Karpas-422 (cell line): ENCODE measurements at regions not wholly inside any gene's neighbourhood (a gene's known extent, or its start where the extent isn't known, plus 50 kb on each side); places are given as distances from the start of the nearest gene placed in this dataset.
"Not testable (repeated sequence)": the region's sequence is repeated elsewhere in the genome, so short reads cannot be mapped to it uniquely, and the experiment has no call there.

Experiments used
- DNase-seq: peaks from one replicate; pipeline ENCODE4 v3.0.0-alpha.2; 2015
- H2AFZ ChIP-seq: fragments of 200-600 bp; sonication (generic); 2 replicates; pipeline ENCODE4 v1.6.1; 2014; ENCODE audit warnings: antibody characterized with exemption, low read length, mixed read lengths
- H3K27ac ChIP-seq: fragments of 200-600 bp; sonication (generic); 2 replicates; pipeline ENCODE4 v1.5.1; 2014; ENCODE audit warnings: mild to moderate bottlenecking, low read length, moderate library complexity
- H3K27me3 ChIP-seq: fragments of 200-600 bp; sonication (generic); 2 replicates; pipeline ENCODE4 v1.6.1; 2014; ENCODE audit warnings: low read length, mixed read lengths
- H3K36me3 ChIP-seq: fragments of 200-600 bp; sonication (generic); 2 replicates; pipeline ENCODE4 v1.6.1; 2014; ENCODE audit warnings: low read length, mixed read lengths; ENCODE audit not compliant: insufficient read depth
- H3K4me1 ChIP-seq: fragments of 200-600 bp; sonication (generic); 2 replicates; pipeline ENCODE4 v1.6.1; 2014; ENCODE audit warnings: mild to moderate bottlenecking, low read length, mixed read lengths
- H3K4me2 ChIP-seq: fragments of 200-600 bp; sonication (generic); 2 replicates; pipeline ENCODE4 v1.6.1; 2014; ENCODE audit warnings: low read length, low read depth, mild to moderate bottlenecking; ENCODE audit not compliant: poor library complexity, severe bottlenecking
- H3K4me3 ChIP-seq: fragments of 200-600 bp; sonication (generic); 2 replicates; pipeline ENCODE4 v1.5.1; 2014; ENCODE audit warnings: mild to moderate bottlenecking, antibody characterized with exemption, low read length, mixed read lengths
- H3K79me2 ChIP-seq: fragments of 200-600 bp; sonication (generic); 2 replicates; pipeline ENCODE4 v1.6.1; 2014; ENCODE audit warnings: mild to moderate bottlenecking, low read length, mixed read lengths
- H3K9ac ChIP-seq: fragments of 200-600 bp; sonication (generic); 2 replicates; pipeline ENCODE4 v1.6.0; 2014; ENCODE audit warnings: low read length
- H3K9me2 ChIP-seq: fragments of 200-600 bp; sonication (generic), shearing (Covaris generic); replicated peaks from 2 replicates; pipeline ENCODE4 v1.6.0; 2014; ENCODE audit warnings: mild to moderate bottlenecking, low read length, moderate library complexity; ENCODE audit not compliant: insufficient read depth
- H3K9me3 ChIP-seq: fragments of 300-700, 200-600 bp; sonication (generic); 2 replicates; pipeline ENCODE4 v1.6.1; 2014; ENCODE audit warnings: low read length, mixed read lengths
- H4K20me1 ChIP-seq: fragments of 200-600 bp; sonication (generic); 2 replicates; pipeline ENCODE4 v1.6.1; 2014; ENCODE audit warnings: mild to moderate bottlenecking, antibody characterized with exemption, low read length, low read depth; ENCODE audit not compliant: insufficient read depth

DNA sequence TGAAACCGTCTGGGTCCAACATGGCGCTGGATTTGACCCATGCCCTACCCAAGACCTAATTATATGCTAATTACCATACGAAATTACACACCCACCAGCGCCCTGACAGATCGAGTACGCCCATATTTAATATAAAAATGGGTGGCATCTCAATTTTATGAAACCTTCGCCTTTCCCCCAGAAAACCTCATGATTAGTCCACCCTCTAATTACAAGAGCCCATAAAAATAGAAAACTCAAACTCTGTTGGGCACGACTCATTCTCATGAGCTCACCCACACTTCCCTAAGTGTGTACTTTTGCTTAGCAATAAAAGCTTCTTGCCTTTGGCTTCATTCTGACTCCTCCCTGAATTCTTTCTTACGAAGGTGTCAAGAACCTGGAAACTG lies 136.4 kb downstream of the OR2B2 start:
- Histone ChIP-seq H3K4me2 (no peak overlapping the region), H3K4me3 (no peak overlapping the region)

GRCh38 chr6:27775138-27775795 lies 136.9 kb downstream of the OR2B2 start:
- DNase-seq = not testable (repeated sequence)

More for the DNA sequence above, 136.4 kb downstream of the OR2B2 start:
- Histone ChIP-seq H3K27me3 (no peaks in the 10 kb centered on the region), H2AFZ (no peak overlapping the region), H4K20me1 (no peaks in the 10 kb centered on the region), H3K4me1 (peaks cover 3% of the 10 kb centered on the region), H3K79me2 (no peaks in the 10 kb centered on the region), H3K9me3 (no peaks in the 10 kb centered on the region), H3K9me2 (no peaks in the 10 kb centered on the region), H3K36me3 (no peaks in the 10 kb centered on the region), H3K9ac (no peak overlapping the region), H3K27ac (no peak overlapping the region)
- no peak for DNase-seq

DNA sequence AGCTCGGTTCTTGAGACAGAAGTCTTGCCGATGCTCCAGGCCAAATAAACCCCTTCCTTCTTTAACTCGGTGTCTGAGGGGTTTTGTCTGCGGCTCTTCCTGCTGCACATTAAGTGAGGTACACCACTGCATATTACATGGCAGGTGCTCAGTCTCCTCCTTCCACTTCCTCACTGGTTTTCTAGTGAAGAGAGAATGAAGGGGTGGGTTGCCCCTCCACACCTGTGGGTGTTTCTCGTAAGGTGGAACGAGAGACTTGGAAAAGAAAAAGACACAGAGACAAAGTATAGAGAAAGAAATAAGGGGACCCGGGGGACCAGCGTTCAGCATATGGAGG lies 138.0 kb downstream of the OR2B2 start:
- H3K4me3 ChIP-seq, H3K4me2 ChIP-seq, H4K20me1 ChIP-seq, H3K9ac ChIP-seq, H3K27me3 ChIP-seq, H3K36me3 ChIP-seq, H3K9me2 ChIP-seq, H3K79me2 ChIP-seq, H3K9me3 ChIP-seq, DNase-seq, H3K27ac ChIP-seq, H2AFZ ChIP-seq, H3K4me1 ChIP-seq: not testable (repeated sequence)

More at GRCh38 chr6:27775138-27775795, 136.9 kb downstream of the OR2B2 start:
- H3K4me2 ChIP-seq, H3K36me3 ChIP-seq, H3K9ac ChIP-seq, H3K4me1 ChIP-seq, H4K20me1 ChIP-seq, H3K27ac ChIP-seq, H3K9me2 ChIP-seq, H3K9me3 ChIP-seq, H2AFZ ChIP-seq, H3K4me3 ChIP-seq, H3K27me3 ChIP-seq, H3K79me2 ChIP-seq: not testable (repeated sequence)

- H3K9me3 ChIP-seq, H2AFZ ChIP-seq, H3K27ac ChIP-seq, H3K4me1 ChIP-seq, H3K79me2 ChIP-seq, H3K36me3 ChIP-seq, H3K9me2 ChIP-seq, H3K4me2 ChIP-seq, H4K20me1 ChIP-seq, DNase-seq, H3K9ac ChIP-seq, H3K4me3 ChIP-seq, H3K27me3 ChIP-seq: not testable (repeated sequence)
These were observed 138.5 kb downstream of the OR2B2 start for GRCh38 chr6:27773542-27774263.

DNA sequence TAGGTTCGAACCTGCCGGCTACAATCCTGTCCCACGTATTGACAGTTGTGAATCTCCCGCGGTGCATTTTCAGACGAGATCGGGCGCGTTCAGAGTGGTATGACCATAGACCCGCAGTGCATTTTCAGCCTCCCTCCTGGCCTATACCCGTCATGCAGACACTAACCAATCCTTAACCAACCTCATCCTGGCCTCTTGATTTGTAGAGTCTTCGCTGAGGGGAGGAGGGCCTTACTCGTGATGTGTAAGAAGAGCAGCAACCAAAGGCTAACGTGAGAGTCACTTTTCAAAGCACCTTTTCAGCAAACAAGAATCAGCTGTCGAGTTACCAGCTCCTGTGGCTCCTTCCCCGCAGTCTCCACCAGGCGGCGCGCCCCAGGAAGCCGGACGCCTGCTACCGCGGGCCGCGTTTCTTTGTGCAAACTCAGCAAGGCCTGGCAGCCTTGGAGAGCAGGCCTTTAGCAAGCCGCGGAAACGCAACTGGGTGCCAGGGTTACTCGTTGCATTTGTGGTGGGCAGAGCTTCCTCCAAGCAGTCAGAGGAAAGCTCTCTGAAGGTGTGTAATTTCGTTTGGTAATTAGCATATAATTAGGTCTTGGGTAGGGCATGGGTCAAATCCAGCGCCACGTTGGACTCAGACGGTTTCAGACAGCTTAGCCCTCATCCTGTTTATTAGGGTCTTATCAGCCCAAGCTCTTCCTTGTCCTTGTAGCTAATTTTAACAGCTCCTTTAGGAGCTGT lies 139.8 kb downstream of the OR2B2 start:
- Histone ChIP-seq H3K4me1 (peaks cover 3% of the 10 kb centered on the region), H3K4me3 (no peak overlapping the region), H2AFZ (peak overlapping the region; percentile 90), H3K9me2 (no peaks in the 10 kb centered on the region), H3K9ac (0 out of 2 replicates have a peak overlapping the region, but pooled peaks have one; percentile 33), H3K4me2 (peak overlapping the region; percentile 38), H3K27me3 (no peaks in the 10 kb centered on the region), H3K9me3 (no peaks in the 10 kb centered on the region), H3K27ac (no peak overlapping the region), H3K36me3 (no peaks in the 10 kb centered on the region), H3K79me2 (no peaks in the 10 kb centered on the region), H4K20me1 (no peaks in the 10 kb centered on the region)
- DNase-seq = peak; percentile 92

GRCh38 chr6:27771235-27771634 lies 141.0 kb downstream of the OR2B2 start:
- Histone ChIP-seq H3K4me2 (no peak overlapping the region), H2AFZ (no peak overlapping the region), H3K27me3 (no peaks in the 10 kb centered on the region), H3K79me2 (no peaks in the 10 kb centered on the region), H3K9me3 (no peaks in the 10 kb centered on the region), H3K4me1 (peaks cover 3% of the 10 kb centered on the region), H3K9ac (no peak overlapping the region), H3K4me3 (no peak overlapping the region), H3K27ac (no peak overlapping the region), H3K9me2 (no peaks in the 10 kb centered on the region), H4K20me1 (no peaks in the 10 kb centered on the region), H3K36me3 (no peaks in the 10 kb centered on the region)
- DNase-seq = no peak

DNA sequence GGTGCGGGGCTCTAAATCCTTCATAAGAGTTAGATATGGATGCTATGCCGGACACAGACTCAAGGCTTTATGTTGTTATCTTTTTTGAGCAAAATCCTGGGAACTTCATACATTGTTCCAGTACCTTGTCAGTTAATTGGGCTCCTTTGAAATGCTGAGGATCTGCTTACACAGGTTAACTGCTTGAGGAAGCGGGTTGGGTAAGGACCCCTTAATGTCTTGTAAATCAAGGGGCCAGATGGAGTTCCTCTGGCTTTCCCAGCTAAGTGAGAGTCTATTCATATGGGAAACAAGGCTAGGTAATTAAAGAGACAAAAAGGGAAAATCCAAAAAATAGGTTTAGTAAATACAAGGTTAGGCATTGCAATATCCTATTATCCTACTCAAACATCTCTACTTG lies 141.5 kb downstream of the OR2B2 start:
- no peak overlapping the region for H3K27ac ChIP-seq
- no peak overlapping the region for H3K4me3 ChIP-seq
- H2AFZ ChIP-seq = no peak overlapping the region
- H3K4me1 ChIP-seq = peaks cover 3% of the 10 kb centered on the region
- no peak for DNase-seq
- no peaks in the 10 kb centered on the region for H3K27me3 ChIP-seq
- H3K36me3 ChIP-seq = no peaks in the 10 kb centered on the region
- H3K9ac ChIP-seq = no peak overlapping the region
- no peak overlapping the region for H3K4me2 ChIP-seq
- H3K9me3 ChIP-seq = no peaks in the 10 kb centered on the region
- H4K20me1 ChIP-seq = no peaks in the 10 kb centered on the region
- no peaks in the 10 kb centered on the region for H3K79me2 ChIP-seq
- no peaks in the 10 kb centered on the region for H3K9me2 ChIP-seq

GRCh38 chr6:27768556-27768955 lies 143.6 kb downstream of the OR2B2 start:
- no peaks in the 10 kb centered on the region for H3K9me2 ChIP-seq
- H3K9ac ChIP-seq = no peak overlapping the region
- no peak overlapping the region for H3K4me3 ChIP-seq

More at GRCh38 chr6:27768556-27768955, 143.6 kb downstream of the OR2B2 start:
- no peak overlapping the region for H3K27ac ChIP-seq
- no peaks in the 10 kb centered on the region for H3K9me3 ChIP-seq
- no peaks in the 10 kb centered on the region for H3K36me3 ChIP-seq
- H3K79me2 ChIP-seq = no peaks in the 10 kb centered on the region
- peaks cover 3% of the 10 kb centered on the region for H3K4me1 ChIP-seq
- no peak for DNase-seq
- H3K27me3 ChIP-seq = no peaks in the 10 kb centered on the region
- no peaks in the 10 kb centered on the region for H4K20me1 ChIP-seq
- H2AFZ ChIP-seq = no peak overlapping the region
- no peak overlapping the region for H3K4me2 ChIP-seq
